ENCODE measurements at regions not wholly inside any gene's neighbourhood (a gene's known extent, or its start where the extent isn't known, plus 50 kb on each side); places are given as distances from the start of the nearest gene placed in this dataset.

DNA sequence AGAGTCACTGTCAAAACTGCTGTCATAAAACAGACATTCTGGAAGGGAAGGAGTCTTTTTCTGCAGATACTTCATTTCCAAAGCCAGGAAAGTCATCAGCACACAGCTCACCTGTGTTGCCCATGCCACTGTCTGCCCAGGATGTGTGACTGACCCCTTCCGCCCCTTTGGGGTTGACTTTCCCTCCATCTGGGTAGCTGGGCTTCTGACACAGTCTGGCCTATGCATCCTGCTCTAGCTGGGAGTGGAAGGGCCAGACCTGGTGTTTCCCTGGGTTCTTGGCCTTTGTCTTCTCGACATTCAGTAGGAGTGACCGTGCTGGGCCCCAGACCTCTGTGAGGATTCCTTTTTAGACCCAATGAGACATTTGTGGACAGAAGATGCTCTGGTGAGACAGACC, 378.9 kb upstream of the NUPR2 start:
- TF ChIP-seq CTCF (conservative IDR thresholded peaks at IDR 0.05; ENCODE audit: low read depth, low read length), result no peak
- TF ChIP-seq EZH2 (IDR thresholded peaks at IDR 0.05; ENCODE audit: borderline replicate concordance, low read depth, low read length, poor library complexity, severe bottlenecking), result no peak

All from A673 (cell line).